ENCODE measurements at regions not wholly inside any gene's neighbourhood (a gene's known extent, or its start where the extent isn't known, plus 50 kb on each side); places are given as distances from the start of the nearest gene placed in this dataset.

GRCh38 chr2:60329225-60329624 lies 224.2 kb downstream of the BCL11A start:
- POLR2A ChIA-PET, result no interaction called here
- CTCF ChIA-PET, result no interaction called here

GRCh38 chr2:60324536-60324935 lies 228.9 kb downstream of the BCL11A start:
- ChIA-PET CTCF (no interaction called here), POLR2A (no interaction called here)

GRCh38 chr2:60321816-60322215 lies 231.6 kb downstream of the BCL11A start:
- CTCF ChIA-PET, result no interaction called here
- POLR2A ChIA-PET, result no interaction called here

- POLR2A ChIA-PET, result no interaction called here
- CTCF ChIA-PET, result no interaction called here
Observed at GRCh38 chr2:60320724-60321123, 232.7 kb downstream of the BCL11A start.

- ChIA-PET POLR2A (no interaction called here), CTCF (no interaction called here)
Observed at GRCh38 chr2:60319031-60319547, 234.4 kb downstream of the BCL11A start.

GRCh38 chr2:60318544-60318943 lies 234.9 kb downstream of the BCL11A start:
- ChIA-PET POLR2A (no interaction called here), CTCF (no interaction called here)

GRCh38 chr2:60317844-60318243 lies 235.6 kb downstream of the BCL11A start:
- POLR2A ChIA-PET, result no interaction called here
- CTCF ChIA-PET, result no interaction called here

GRCh38 chr2:60317034-60317386 lies 236.4 kb downstream of the BCL11A start:
- CTCF ChIA-PET, result no interaction called here
- POLR2A ChIA-PET, result no interaction called here

GRCh38 chr2:60316381-60317033 lies 236.9 kb downstream of the BCL11A start:
- CTCF ChIA-PET, result no interaction called here
- POLR2A ChIA-PET, result no interaction called here

GRCh38 chr2:60313470-60314172 lies 239.8 kb downstream of the BCL11A start:
- CTCF ChIA-PET, result no interaction called here
- POLR2A ChIA-PET, result no interaction called here

GRCh38 chr2:60312618-60313017 lies 240.8 kb downstream of the BCL11A start:
- CTCF ChIA-PET, result no interaction called here
- POLR2A ChIA-PET, result no interaction called here

- CTCF ChIA-PET, result no interaction called here
- POLR2A ChIA-PET, result no interaction called here
Observed at GRCh38 chr2:60311524-60311923, 241.9 kb downstream of the BCL11A start.

- CTCF ChIA-PET, result no interaction called here
- POLR2A ChIA-PET, result no interaction called here
Observed at GRCh38 chr2:60309941-60310660, 243.4 kb downstream of the BCL11A start.

GRCh38 chr2:60309336-60309735 lies 244.1 kb downstream of the BCL11A start:
- POLR2A ChIA-PET, result no interaction called here
- CTCF ChIA-PET, result interaction anchor here (0.7 kb wide), 1 partner anchor 800 kb away, joined by 3 read pairs; no protein-coding TSS in a partner anchor

GRCh38 chr2:60306267-60306861 lies 247.1 kb downstream of the BCL11A start:
- POLR2A ChIA-PET, result no interaction called here
- CTCF ChIA-PET, result no interaction called here

GRCh38 chr2:60303680-60304079 lies 249.8 kb downstream of the BCL11A start:
- ChIA-PET POLR2A (no interaction called here), CTCF (no interaction called here)

GRCh38 chr2:60302377-60303126 lies 250.9 kb downstream of the BCL11A start:
- ChIA-PET CTCF (no interaction called here), POLR2A (no interaction called here)

- ChIA-PET CTCF (no interaction called here), POLR2A (no interaction called here)
Observed at GRCh38 chr2:60301726-60302125, 251.7 kb downstream of the BCL11A start.

GRCh38 chr2:60299179-60299578 lies 254.3 kb downstream of the BCL11A start:
- ChIA-PET POLR2A (no interaction called here), CTCF (no interaction called here)

- ChIA-PET CTCF (no interaction called here), POLR2A (no interaction called here)
Observed at GRCh38 chr2:60298006-60298696, 255.3 kb downstream of the BCL11A start.

All from activated CD8-positive, alpha-beta memory T cell treated with anti-CD3 and anti-CD28 coated beads for 36 hours (primary cell).